ENCODE measurements at regions not wholly inside any gene's neighbourhood (a gene's known extent, or its start where the extent isn't known, plus 50 kb on each side); places are given as distances from the start of the nearest gene placed in this dataset.

GRCh38 chr5:21094619-21095018, 1106.6 kb upstream of the CDH18 start:
- CTCF ChIA-PET = no interaction called here
- no peak for FAIRE-seq

DNA sequence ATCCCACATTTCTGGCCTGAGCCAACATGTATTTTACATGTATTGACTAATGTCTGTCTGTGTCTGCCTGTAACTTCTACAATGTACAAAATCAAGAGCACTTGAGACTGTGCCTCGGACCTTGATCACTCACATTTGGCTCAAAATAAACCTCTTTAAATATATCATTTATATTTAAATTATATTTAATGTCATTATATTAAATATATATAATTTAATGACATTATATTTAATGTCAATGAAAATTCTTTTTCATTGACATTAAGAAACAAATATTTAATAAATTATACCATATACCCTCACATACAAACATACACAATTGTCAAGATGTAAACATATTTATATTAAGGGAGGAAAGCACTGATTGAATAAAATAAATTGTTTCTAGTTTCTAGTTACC, 1099.8 kb upstream of the CDH18 start:
- BruUV-seq (replicated peaks) = no TSS peak
- Histone ChIP-seq H4K20me1 (replicated peaks; ENCODE audit: control insufficient read depth, extremely low read depth, insufficient read depth, low read length) (no peaks in the 10 kb centered on the region), H3K4me2 (ENCODE audit: insufficient read depth, low read length) (no peak overlapping the region), H3K4me3 (replicated peaks in 1 of 3; ENCODE audit: insufficient read depth in 1 of 3, low read depth in 1 of 3, low read length in 3 of 3) (no peak overlapping the region), H3K9me3 (replicated peaks; ENCODE audit: control insufficient read depth, insufficient read depth, low read length) (no peaks in the 10 kb centered on the region), H3K9me1 (replicated peaks; ENCODE audit: control insufficient read depth, extremely low read depth, insufficient read depth, low read length) (no peaks in the 10 kb centered on the region), H2AFZ (ENCODE audit: low read depth, low read length) (no peak overlapping the region), H3K36me3 (ENCODE audit: control insufficient read depth in 2 of 2, extremely low read depth in 1 of 2, insufficient read depth in 2 of 2, low read length in 2 of 2) (no peaks in the 10 kb centered on the region), H3K27me3 (ENCODE audit: control insufficient read depth in 2 of 2, insufficient read depth in 2 of 2, low read length in 2 of 2) (no peaks in the 10 kb centered on the region), H3K9ac (replicated peaks; ENCODE audit: extremely low read depth, insufficient read depth, low read length) (no peak overlapping the region), H3K27ac (ENCODE audit: insufficient read depth, low read depth, low read length) (no peak overlapping the region), H3K4me1 (ENCODE audit: control insufficient read depth, extremely low read depth, insufficient read depth, low read length) (no peaks in the 10 kb centered on the region), H3K79me2 (ENCODE audit: control insufficient read depth, insufficient read depth, low read length) (no peaks in the 10 kb centered on the region)
- POLR2A ChIA-PET = no interaction called here
- intact Hi-C loops (cut with micrococcal nuclease) = no loop called here
- TF ChIP-seq, protein P1, sequence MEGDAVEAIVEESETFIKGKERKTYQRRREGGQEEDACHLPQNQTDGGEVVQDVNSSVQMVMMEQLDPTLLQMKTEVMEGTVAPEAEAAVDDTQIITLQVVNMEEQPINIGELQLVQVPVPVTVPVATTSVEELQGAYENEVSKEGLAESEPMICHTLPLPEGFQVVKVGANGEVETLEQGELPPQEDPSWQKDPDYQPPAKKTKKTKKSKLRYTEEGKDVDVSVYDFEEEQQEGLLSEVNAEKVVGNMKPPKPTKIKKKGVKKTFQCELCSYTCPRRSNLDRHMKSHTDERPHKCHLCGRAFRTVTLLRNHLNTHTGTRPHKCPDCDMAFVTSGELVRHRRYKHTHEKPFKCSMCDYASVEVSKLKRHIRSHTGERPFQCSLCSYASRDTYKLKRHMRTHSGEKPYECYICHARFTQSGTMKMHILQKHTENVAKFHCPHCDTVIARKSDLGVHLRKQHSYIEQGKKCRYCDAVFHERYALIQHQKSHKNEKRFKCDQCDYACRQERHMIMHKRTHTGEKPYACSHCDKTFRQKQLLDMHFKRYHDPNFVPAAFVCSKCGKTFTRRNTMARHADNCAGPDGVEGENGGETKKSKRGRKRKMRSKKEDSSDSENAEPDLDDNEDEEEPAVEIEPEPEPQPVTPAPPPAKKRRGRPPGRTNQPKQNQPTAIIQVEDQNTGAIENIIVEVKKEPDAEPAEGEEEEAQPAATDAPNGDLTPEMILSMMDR (IDR thresholded peaks at IDR 0.05; ENCODE audit: extremely low read depth in 1 of 2, insufficient read depth in 1 of 2, low read depth in 1 of 2, low read length in 2 of 2) = no peak
- TF ChIP-seq JUN (IDR thresholded peaks at IDR 0.05; ENCODE audit: borderline replicate concordance, insufficient read depth, insufficient read length, low read depth) = no peak
- TF ChIP-seq MAX (IDR thresholded peaks at IDR 0.05; ENCODE audit: insufficient read depth, insufficient read length) = no peak
- no peak for TF ChIP-seq POLR2A (IDR thresholded peaks at IDR 0.05; ENCODE audit: low read depth, low read length)
- TF ChIP-seq GATA2 (IDR thresholded peaks at IDR 0.05; ENCODE audit: insufficient read depth, insufficient read length, low read depth, low read length) = no peak
- no peak for TF ChIP-seq MYC (IDR thresholded peaks at IDR 0.05; ENCODE audit: low read depth, low read length)
- no peak for TF ChIP-seq EZH2 (IDR thresholded peaks at IDR 0.05; ENCODE audit: borderline replicate concordance, low read depth, low read length, severe bottlenecking)
- no peak for TF ChIP-seq FOS (IDR thresholded peaks at IDR 0.05; ENCODE audit: borderline replicate concordance, insufficient read depth, low read length)
- TF ChIP-seq POLR2AphosphoS5 (IDR thresholded peaks at IDR 0.05; ENCODE audit: insufficient read depth, low read depth, low read length) = no peak
- dilution Hi-C loops (cut with MboI; ENCODE audit: extremely low pct_ligation_motif_present, low sequenced_read_pairs) = no loop called here
- FAIRE-seq = no peak
- DNase-seq (ENCODE audit: low read depth, low spot score) = no peak
- CTCF ChIA-PET = no interaction called here

More at GRCh38 chr5:21094619-21095018, 1106.6 kb upstream of the CDH18 start:
- Histone ChIP-seq H3K36me3 (ENCODE audit: control insufficient read depth in 2 of 2, extremely low read depth in 1 of 2, insufficient read depth in 2 of 2, low read length in 2 of 2) (no peaks in the 10 kb centered on the region), H3K9me1 (replicated peaks; ENCODE audit: control insufficient read depth, extremely low read depth, insufficient read depth, low read length) (no peaks in the 10 kb centered on the region), H3K9ac (replicated peaks; ENCODE audit: extremely low read depth, insufficient read depth, low read length) (no peak overlapping the region), H4K20me1 (replicated peaks; ENCODE audit: control insufficient read depth, extremely low read depth, insufficient read depth, low read length) (no peaks in the 10 kb centered on the region), H2AFZ (ENCODE audit: low read depth, low read length) (no peak overlapping the region), H3K4me1 (ENCODE audit: control insufficient read depth, extremely low read depth, insufficient read depth, low read length) (no peaks in the 10 kb centered on the region), H3K4me3 (replicated peaks in 1 of 3; ENCODE audit: insufficient read depth in 1 of 3, low read depth in 1 of 3, low read length in 3 of 3) (no peak overlapping the region), H3K27ac (ENCODE audit: insufficient read depth, low read depth, low read length) (no peak overlapping the region), H3K27me3 (ENCODE audit: control insufficient read depth in 2 of 2, insufficient read depth in 2 of 2, low read length in 2 of 2) (no peaks in the 10 kb centered on the region), H3K9me3 (replicated peaks; ENCODE audit: control insufficient read depth, insufficient read depth, low read length) (no peaks in the 10 kb centered on the region), H3K79me2 (ENCODE audit: control insufficient read depth, insufficient read depth, low read length) (no peaks in the 10 kb centered on the region), H3K4me2 (ENCODE audit: insufficient read depth, low read length) (no peak overlapping the region)
- intact Hi-C loops (cut with micrococcal nuclease) = no loop called here
- TF ChIP-seq MYC (IDR thresholded peaks at IDR 0.05; ENCODE audit: low read depth, low read length) (no peak), JUN (IDR thresholded peaks at IDR 0.05; ENCODE audit: borderline replicate concordance, insufficient read depth, insufficient read length, low read depth) (no peak), FOS (IDR thresholded peaks at IDR 0.05; ENCODE audit: borderline replicate concordance, insufficient read depth, low read length) (no peak)
- TF ChIP-seq, protein P1 (IDR thresholded peaks at IDR 0.05; ENCODE audit: extremely low read depth in 1 of 2, insufficient read depth in 1 of 2, low read depth in 1 of 2, low read length in 2 of 2) = no peak
- DNase-seq (ENCODE audit: low read depth, low spot score) = no peak
- dilution Hi-C loops (cut with MboI; ENCODE audit: extremely low pct_ligation_motif_present, low sequenced_read_pairs) = no loop called here
- no TSS peak for BruUV-seq (replicated peaks)
- POLR2A ChIA-PET = no interaction called here

All from endothelial cell of umbilical vein (primary cell).